ENCODE measurements at regions not wholly inside any gene's neighbourhood (a gene's known extent, or its start where the extent isn't known, plus 50 kb on each side); places are given as distances from the start of the nearest gene placed in this dataset.

DNA sequence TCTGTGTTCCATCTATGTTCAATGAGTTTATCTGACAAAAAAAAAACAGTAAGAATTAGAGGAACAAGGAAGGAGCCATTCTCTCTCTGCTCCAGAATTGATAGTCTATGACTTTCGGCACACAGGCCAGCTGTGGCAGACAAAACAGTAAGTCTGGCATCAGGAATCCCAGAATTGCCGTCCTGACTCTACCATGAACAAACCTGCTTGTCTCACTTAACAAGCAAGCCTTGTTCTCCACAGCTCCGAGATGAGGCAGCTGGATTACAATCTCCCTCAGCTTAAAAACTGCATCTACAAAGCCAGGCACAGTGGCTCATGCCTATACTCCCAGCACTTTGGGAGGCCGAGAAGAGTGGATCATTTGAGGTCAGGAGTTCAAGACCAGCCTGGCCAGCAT lies 153.6 kb upstream of the TMCC3 start:
- no peaks in the 10 kb centered on the region for H3K9me3 ChIP-seq
- no peak for DNase-seq (ENCODE audit: low spot score in 2 of 2)
- WGBS, result 60% methylated on average over 4 of the region's 4 CpGs
- no peak overlapping the region for H3K27ac ChIP-seq
- TF ChIP-seq, protein P1, sequence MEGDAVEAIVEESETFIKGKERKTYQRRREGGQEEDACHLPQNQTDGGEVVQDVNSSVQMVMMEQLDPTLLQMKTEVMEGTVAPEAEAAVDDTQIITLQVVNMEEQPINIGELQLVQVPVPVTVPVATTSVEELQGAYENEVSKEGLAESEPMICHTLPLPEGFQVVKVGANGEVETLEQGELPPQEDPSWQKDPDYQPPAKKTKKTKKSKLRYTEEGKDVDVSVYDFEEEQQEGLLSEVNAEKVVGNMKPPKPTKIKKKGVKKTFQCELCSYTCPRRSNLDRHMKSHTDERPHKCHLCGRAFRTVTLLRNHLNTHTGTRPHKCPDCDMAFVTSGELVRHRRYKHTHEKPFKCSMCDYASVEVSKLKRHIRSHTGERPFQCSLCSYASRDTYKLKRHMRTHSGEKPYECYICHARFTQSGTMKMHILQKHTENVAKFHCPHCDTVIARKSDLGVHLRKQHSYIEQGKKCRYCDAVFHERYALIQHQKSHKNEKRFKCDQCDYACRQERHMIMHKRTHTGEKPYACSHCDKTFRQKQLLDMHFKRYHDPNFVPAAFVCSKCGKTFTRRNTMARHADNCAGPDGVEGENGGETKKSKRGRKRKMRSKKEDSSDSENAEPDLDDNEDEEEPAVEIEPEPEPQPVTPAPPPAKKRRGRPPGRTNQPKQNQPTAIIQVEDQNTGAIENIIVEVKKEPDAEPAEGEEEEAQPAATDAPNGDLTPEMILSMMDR (IDR thresholded peaks at IDR 0.05), result no peak
- no peak for TF ChIP-seq POLR2AphosphoS5 (IDR thresholded peaks at IDR 0.05)
- TF ChIP-seq POLR2A (IDR thresholded peaks at IDR 0.05), result no peak
- no peak for TF ChIP-seq EP300 (IDR thresholded peaks at IDR 0.05)
- no peaks in the 10 kb centered on the region for H3K36me3 ChIP-seq
- H3K4me3 ChIP-seq, result no peak overlapping the region
- no peaks in the 10 kb centered on the region for H3K4me1 ChIP-seq
- no peaks in the 10 kb centered on the region for H3K27me3 ChIP-seq

DNA sequence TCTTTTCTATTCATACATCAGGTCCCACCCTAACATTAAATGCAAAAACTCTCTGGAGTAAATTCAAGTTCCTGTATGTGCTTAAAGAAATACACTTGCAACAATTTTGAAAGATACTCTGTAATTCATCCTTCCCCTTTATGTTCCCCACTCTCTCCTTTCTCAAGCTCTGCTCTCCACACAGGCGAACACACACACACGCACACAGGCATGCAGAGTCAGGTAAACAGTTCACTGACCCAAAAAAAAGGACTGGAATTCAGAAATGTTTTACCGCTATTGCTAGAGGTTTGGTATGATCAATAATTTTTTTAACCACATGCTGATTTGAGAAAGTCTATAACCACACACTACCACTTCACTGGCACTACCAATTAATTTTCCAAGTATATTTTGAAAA lies 152.4 kb upstream of the TMCC3 start:
- H3K27me3 ChIP-seq, result no peaks in the 10 kb centered on the region
- TF ChIP-seq EP300 (IDR thresholded peaks at IDR 0.05) (no peak), POLR2AphosphoS5 (IDR thresholded peaks at IDR 0.05) (no peak), POLR2A (IDR thresholded peaks at IDR 0.05) (no peak)
- TF ChIP-seq, protein P1 (IDR thresholded peaks at IDR 0.05), result no peak
- H3K36me3 ChIP-seq, result no peaks in the 10 kb centered on the region
- no peak for DNase-seq (ENCODE audit: low spot score in 2 of 2)
- H3K9me3 ChIP-seq, result no peaks in the 10 kb centered on the region
- WGBS, result 77% methylated on average over 3 of the region's 3 CpGs
- no peaks in the 10 kb centered on the region for H3K4me1 ChIP-seq
- no peak overlapping the region for H3K4me3 ChIP-seq
- no peak overlapping the region for H3K27ac ChIP-seq

DNA sequence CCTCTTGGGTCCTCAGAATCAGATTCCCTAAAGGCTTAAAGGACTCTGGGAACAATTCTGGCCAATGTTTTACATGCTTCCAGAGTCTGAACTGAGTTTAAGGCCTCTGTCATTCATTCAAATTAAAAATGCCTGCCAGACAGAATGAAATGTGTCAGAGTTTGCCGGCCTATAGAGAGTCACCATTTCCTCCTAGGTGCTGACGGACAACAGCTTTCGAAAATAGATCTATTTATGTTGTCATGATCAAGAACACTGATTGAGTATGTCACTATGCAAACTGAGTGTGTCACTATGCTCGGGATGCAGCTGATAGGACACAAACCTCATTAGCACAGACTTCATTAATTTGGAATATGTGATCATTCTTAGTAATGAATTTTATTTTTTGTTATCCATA lies 151.4 kb upstream of the TMCC3 start:
- Histone ChIP-seq H3K4me3 (no peak overlapping the region), H3K36me3 (no peaks in the 10 kb centered on the region), H3K9me3 (no peaks in the 10 kb centered on the region), H3K4me1 (no peaks in the 10 kb centered on the region), H3K27me3 (peaks cover 3% of the 10 kb centered on the region), H3K27ac (no peak overlapping the region)
- WGBS, result 87% methylated on average over 4 of the region's 4 CpGs
- DNase-seq (ENCODE audit: low spot score in 2 of 2), result no peak
- TF ChIP-seq EP300 (IDR thresholded peaks at IDR 0.05) (no peak), POLR2AphosphoS5 (IDR thresholded peaks at IDR 0.05) (no peak), POLR2A (IDR thresholded peaks at IDR 0.05) (no peak)
- TF ChIP-seq, protein P1 (IDR thresholded peaks at IDR 0.05), result no peak

DNA sequence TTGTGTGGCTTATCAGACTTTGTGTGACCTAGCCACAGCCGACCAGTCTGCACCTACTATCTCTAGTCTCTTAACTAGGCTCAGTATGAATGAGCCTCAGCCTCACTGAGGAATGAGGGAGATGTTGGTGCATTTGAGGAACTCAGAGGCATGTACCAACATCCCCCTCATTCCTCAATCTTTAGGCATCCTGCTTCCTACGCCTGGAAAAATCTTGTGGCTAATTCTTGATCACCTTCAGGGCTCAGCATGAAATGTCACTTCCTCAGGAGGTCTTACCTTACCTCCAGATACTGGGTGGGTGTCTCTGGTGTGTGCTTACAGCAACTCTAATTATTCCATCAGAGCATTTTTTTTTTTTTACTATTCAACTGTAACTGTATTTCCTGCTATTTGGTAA lies 148.8 kb upstream of the TMCC3 start:
- no peak overlapping the region for H3K4me3 ChIP-seq
- no peak for DNase-seq (ENCODE audit: low spot score in 2 of 2)
- no peaks in the 10 kb centered on the region for H3K36me3 ChIP-seq
- H3K9me3 ChIP-seq, result no peaks in the 10 kb centered on the region
- 82% methylated on average over 2 of the region's 2 CpGs for WGBS
- TF ChIP-seq POLR2AphosphoS5 (IDR thresholded peaks at IDR 0.05), result no peak
- TF ChIP-seq EP300 (IDR thresholded peaks at IDR 0.05), result no peak
- no peak for TF ChIP-seq POLR2A (IDR thresholded peaks at IDR 0.05)
- TF ChIP-seq, protein P1 (IDR thresholded peaks at IDR 0.05), result no peak
- H3K27ac ChIP-seq, result no peak overlapping the region
- no peaks in the 10 kb centered on the region for H3K4me1 ChIP-seq
- H3K27me3 ChIP-seq, result peaks cover 3% of the 10 kb centered on the region

DNA sequence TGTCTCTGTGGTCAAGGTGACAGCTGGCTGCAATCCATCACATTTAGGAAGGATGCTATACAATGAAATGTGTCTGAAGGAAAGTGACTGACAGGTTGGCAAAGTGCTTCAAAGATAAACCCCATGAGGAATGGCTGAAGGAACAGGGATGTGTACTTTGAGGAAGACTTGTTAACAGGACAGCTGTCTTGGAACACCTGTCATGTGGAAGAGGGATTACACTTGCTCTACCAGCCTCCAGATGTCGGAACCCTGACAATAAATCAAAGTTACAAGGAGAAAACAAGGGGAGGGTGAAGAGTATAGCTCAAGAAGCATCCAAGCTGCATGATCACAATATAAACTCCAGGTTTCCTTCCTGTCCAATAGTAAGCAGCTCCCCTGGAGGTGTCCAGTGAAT lies 147.8 kb upstream of the TMCC3 start:
- no peak for DNase-seq (ENCODE audit: low spot score in 2 of 2)
- no peak overlapping the region for H3K27ac ChIP-seq
- no peak overlapping the region for H3K4me3 ChIP-seq
- peaks cover 3% of the 10 kb centered on the region for H3K27me3 ChIP-seq
- H3K4me1 ChIP-seq, result no peaks in the 10 kb centered on the region
- 56% methylated on average over 1 of the region's 1 CpG for WGBS
- TF ChIP-seq EP300 (IDR thresholded peaks at IDR 0.05) (no peak), POLR2AphosphoS5 (IDR thresholded peaks at IDR 0.05) (no peak), POLR2A (IDR thresholded peaks at IDR 0.05) (no peak)
- TF ChIP-seq, protein P1 (IDR thresholded peaks at IDR 0.05), result no peak
- H3K36me3 ChIP-seq, result no peaks in the 10 kb centered on the region
- no peaks in the 10 kb centered on the region for H3K9me3 ChIP-seq

All from suprapubic skin (tissue), 4 donors.